ENCODE measurements at regions not wholly inside any gene's neighbourhood (a gene's known extent, or its start where the extent isn't known, plus 50 kb on each side); places are given as distances from the start of the nearest gene placed in this dataset.
"Not testable (repeated sequence)": the region's sequence is repeated elsewhere in the genome, so short reads cannot be mapped to it uniquely, and the experiment has no call there.

DNA sequence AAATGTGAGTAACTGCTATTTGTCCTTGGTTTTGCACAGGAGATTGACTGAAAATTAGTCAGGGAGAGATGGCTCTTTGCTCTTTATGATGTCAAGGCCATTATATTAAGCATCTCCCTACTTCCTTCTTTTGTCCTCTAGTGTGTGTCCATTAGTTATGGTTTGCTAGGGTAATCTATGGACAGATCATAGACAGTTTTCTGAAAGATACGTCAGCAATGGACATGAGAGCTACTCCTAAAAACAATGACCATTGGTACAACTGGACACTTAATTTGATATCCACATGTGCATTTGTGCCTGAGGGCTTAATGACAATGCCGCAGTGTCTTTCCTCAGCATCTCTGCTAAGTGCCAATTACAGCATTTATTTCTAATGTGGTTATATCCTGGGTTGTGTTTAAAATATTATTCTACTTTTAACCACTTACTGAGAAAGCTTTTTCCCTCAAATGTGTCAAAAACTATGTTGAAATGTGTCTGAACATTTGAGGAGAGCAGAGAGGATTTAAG, 218.2 kb upstream of the RFX3 start:
- ATAC-seq (replicated peaks in 6 of 8), result no peak
- in situ Hi-C loops (cut with MboI; ENCODE audit: low pct_unique_long_range_greater_than_20kb in 2 of 9, low sequenced_read_pairs in 9 of 9, unreplicated experiment in 9 of 9), result loop anchor here in 6 of 9 experiments (25.0 kb wide), 5 partner anchors 318 to 618 kb away; no protein-coding TSS in a partner anchor
- WGBS, 10 experiments, result 90 to 100% (median 100%) methylated on average over 1 to 2 of the region's 2 CpGs; no CpG with 5 or more reads in 2 of the 10 experiments

DNA sequence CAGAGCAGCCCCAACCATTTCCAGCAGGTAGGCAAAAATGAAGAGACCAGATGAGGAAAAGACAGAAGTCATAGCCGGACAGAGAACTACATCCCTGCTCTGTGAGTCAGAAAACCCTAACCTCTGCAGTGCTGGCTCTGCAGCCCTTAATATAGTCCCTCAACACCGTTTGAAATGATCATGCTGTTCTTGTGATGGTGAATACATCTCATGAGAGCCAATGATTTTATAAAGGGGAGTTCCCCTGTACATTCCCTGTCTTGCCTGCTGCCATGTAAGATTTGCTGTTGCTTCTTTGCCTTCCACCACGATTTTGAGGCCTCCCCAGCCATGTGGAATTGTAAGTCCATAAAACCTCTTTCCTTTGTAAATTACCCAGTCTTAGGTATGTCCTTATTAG, 216.8 kb upstream of the RFX3 start:
- 37 to 100% (median 60%) methylated on average over 1 to 3 of the region's 3 CpGs; no CpG with 5 or more reads in 5 of the 10 experiments for WGBS, 10 experiments
- no peak for ATAC-seq (replicated peaks in 6 of 8)
- Histone ChIP-seq H3K4me1 (replicated peaks in 1 of 2) (peaks cover 0 to 3% of the 10 kb centered on the region in 2 donors), H3K4me3 (no peak overlapping the region), H3K27ac (no peak overlapping the region)
- in situ Hi-C loops (cut with MboI; ENCODE audit: low pct_unique_long_range_greater_than_20kb in 2 of 9, low sequenced_read_pairs in 9 of 9, unreplicated experiment in 9 of 9), result loop anchor here in 6 of 9 experiments (25.0 kb wide), 5 partner anchors 320 to 620 kb away; no protein-coding TSS in a partner anchor

More for the DNA sequence above, 218.2 kb upstream of the RFX3 start:
- Histone ChIP-seq H3K27ac (no peak overlapping the region), H3K4me3 (no peak overlapping the region), H3K4me1 (replicated peaks in 1 of 2) (peaks cover 0 to 3% of the 10 kb centered on the region in 2 donors)

GRCh38 chr9:3741729-3742128, 215.9 kb upstream of the RFX3 start:
- Histone ChIP-seq H3K4me1 (replicated peaks in 1 of 2) (peaks cover 0 to 3% of the 10 kb centered on the region in 2 donors), H3K4me3 (no peak overlapping the region), H3K27ac (no peak overlapping the region)
- in situ Hi-C loops (cut with MboI; ENCODE audit: low pct_unique_long_range_greater_than_20kb in 2 of 9, low sequenced_read_pairs in 9 of 9, unreplicated experiment in 9 of 9), result loop anchor here in 6 of 9 experiments (25.0 kb wide), 5 partner anchors 321 to 621 kb away; no protein-coding TSS in a partner anchor
- 59 to 100% (median 90%) methylated on average over 2 to 3 of the region's 3 CpGs; no CpG with 5 or more reads in 1 of the 10 experiments for WGBS, 10 experiments
- no peak for ATAC-seq (replicated peaks in 6 of 8)

DNA sequence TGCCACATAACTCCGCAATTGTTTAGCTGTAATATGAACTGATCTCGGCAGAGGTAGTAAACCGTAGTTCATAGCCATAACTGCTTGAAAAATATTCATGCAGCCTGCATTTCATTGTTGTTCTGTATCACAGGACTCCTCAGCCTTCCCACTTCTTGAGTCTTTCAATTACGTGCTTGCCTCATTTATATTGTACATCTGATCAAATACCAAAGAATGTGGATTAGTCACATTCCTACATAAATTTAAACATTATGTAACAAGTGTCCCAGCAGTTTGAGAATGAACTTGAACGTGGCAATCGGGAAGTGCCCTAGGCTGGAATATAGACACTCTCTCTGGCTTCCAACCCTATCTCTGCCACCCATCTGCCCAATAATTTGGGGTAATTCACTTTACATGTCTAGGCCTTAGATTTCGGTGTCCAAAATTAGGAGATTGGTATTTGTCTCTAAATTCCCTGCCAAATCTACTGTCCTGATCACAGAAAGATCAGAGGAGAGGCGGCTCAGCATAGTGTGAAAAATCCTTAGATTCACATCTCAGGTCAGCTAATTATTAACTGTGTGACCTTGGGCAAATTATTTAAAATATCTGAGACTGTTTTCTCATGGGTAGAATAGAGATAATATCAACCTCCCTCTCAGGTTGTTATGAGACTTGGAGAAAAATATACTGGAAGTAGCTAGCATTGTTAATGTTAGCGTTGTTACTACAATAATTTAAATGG, 215.1 kb upstream of the RFX3 start:
- in situ Hi-C loops (cut with MboI; ENCODE audit: low pct_unique_long_range_greater_than_20kb in 2 of 9, low sequenced_read_pairs in 9 of 9, unreplicated experiment in 9 of 9), result loop anchor here in 6 of 9 experiments (25.0 kb wide), 5 partner anchors 321 to 621 kb away; no protein-coding TSS in a partner anchor
- peak in 3 of 8 experiments; percentile 78 to 98 (median 96) for ATAC-seq (replicated peaks in 6 of 8)
- WGBS, 10 experiments, result 31 to 100% (median 89%) methylated on average over 1 to 8 of the region's 9 CpGs

DNA sequence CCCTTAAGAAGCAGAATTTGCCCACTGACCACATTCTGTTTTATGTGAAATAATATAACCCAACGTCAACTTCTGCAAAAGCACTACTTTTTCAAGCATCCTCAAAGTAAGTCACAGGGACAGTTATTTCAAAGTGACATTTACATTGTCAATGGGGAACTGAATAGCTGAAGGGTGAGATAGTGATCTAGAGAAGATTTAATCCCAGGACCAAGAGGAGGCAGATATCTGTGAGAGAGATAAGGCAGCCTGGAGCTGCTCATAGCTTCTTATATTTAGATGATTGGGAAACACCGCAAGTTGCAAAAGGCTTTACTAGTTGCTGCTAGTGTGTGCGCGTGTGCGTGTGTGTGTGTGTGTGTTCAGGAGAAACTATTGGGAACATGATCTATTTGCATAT, 210.4 kb upstream of the RFX3 start:
- in situ Hi-C loops (cut with MboI; ENCODE audit: low pct_unique_long_range_greater_than_20kb in 2 of 9, low sequenced_read_pairs in 9 of 9, unreplicated experiment in 9 of 9), result loop anchor here in 6 of 9 experiments (10.0 to 25.0 kb wide), 6 partner anchors 326 to 626 kb away; no protein-coding TSS in a partner anchor
- Histone ChIP-seq H3K4me1 (replicated peaks in 1 of 2) (peaks cover 6 to 13% of the 10 kb centered on the region in 2 donors), H3K27ac (no peak overlapping the region), H3K4me3 (no peak overlapping the region)
- 62 to 100% (median 75%) methylated on average over 1 to 5 of the region's 5 CpGs; no CpG with 5 or more reads in 2 of the 10 experiments for WGBS, 10 experiments
- no peak for ATAC-seq (replicated peaks in 6 of 8)

More for the DNA sequence above, 215.1 kb upstream of the RFX3 start:
- Histone ChIP-seq H3K4me1 (replicated peaks in 1 of 2) (peaks cover 0 to 3% of the 10 kb centered on the region in 2 donors), H3K27ac (no peak overlapping the region), H3K4me3 (no peak overlapping the region)

DNA sequence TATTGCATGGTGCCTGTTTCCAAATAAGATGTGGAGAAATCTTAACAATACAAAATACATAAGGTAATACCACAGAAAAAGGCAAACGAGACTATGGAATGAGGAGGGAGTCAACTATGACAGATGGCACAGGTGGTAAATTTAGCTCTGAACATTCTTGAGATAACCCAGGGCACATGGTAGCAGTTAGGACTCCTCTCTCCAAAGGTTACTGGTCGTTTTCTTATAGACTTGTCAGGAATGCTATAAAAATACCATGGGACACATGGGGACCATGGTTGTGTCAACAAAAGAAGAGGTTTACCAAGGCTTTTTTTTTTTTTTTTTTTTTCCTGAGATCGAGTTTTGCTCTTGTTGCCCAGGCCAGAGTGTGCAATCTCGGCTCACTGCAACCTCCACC, 209.4 kb upstream of the RFX3 start:
- ATAC-seq (replicated peaks in 6 of 8), result no peak
- WGBS, 10 experiments, result 33 to 100% (median 91%) methylated on average over 1 to 4 of the region's 4 CpGs; no CpG with 5 or more reads in 2 of the 10 experiments
- in situ Hi-C loops (cut with MboI; ENCODE audit: low pct_unique_long_range_greater_than_20kb in 2 of 9, low sequenced_read_pairs in 9 of 9, unreplicated experiment in 9 of 9), result loop anchor here in 6 of 9 experiments (10.0 to 25.0 kb wide), 6 partner anchors 327 to 627 kb away; no protein-coding TSS in a partner anchor
- H3K27ac ChIP-seq, result no peak overlapping the region
- peaks cover 6 to 13% of the 10 kb centered on the region in 2 donors for H3K4me1 ChIP-seq (replicated peaks in 1 of 2)
- no peak overlapping the region for H3K4me3 ChIP-seq

DNA sequence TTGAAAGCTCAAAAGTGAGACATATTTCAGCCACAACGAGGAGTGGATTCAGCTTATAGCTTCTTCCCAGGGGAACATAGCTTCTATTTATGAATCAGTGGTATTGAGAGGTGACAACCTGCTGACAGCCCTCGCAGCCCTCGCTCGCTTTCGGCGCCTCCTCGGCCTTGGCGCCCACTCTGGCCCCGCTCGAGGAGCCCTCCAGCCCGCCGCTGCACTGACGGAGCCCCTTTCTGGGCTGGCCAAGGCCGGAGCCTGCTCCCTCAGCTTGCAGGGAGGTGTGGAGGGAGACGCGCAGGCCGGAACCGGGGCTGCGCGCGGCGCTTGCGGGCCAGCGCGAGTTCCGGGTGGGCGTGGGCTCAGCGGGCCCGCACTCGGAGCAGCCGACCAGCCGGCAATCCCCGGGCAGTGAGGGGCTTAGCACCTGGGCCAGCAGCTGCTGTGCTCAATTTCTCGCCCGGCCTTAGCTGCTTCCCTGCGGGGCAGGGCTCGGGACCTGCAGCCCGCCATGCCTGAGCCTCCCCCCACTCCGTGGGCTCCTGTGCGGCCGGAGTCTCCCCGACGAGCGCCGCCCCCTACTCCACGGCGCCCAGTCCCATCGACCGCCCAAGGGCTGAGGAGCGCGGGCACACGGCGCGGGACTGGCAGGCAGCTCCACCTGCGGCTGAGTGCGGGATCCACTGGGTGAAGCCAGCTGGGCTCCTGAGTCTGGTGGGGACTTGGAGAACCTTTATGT, 207.9 kb upstream of the RFX3 start:
- H3K4me3 ChIP-seq; H3K27ac ChIP-seq; ATAC-seq (replicated peaks in 6 of 8); H3K4me1 ChIP-seq (replicated peaks in 1 of 2): not testable (repeated sequence)
- in situ Hi-C loops (cut with MboI; ENCODE audit: low pct_unique_long_range_greater_than_20kb in 2 of 9, low sequenced_read_pairs in 9 of 9, unreplicated experiment in 9 of 9), result loop anchor here in 6 of 9 experiments (10.0 to 25.0 kb wide), 6 partner anchors 329 to 629 kb away; no protein-coding TSS in a partner anchor
- WGBS, 10 experiments, result 75 to 100% (median 100%) methylated on average over 1 to 5 of the region's 56 CpGs; no CpG with 5 or more reads in 6 of the 10 experiments

- in situ Hi-C loops (cut with MboI; ENCODE audit: low pct_unique_long_range_greater_than_20kb in 2 of 9, low sequenced_read_pairs in 9 of 9, unreplicated experiment in 9 of 9), result loop anchor here in 6 of 9 experiments (10.0 to 25.0 kb wide), 6 partner anchors 329 to 629 kb away; no protein-coding TSS in a partner anchor
- no peak overlapping the region for H3K27ac ChIP-seq
These were observed 207.2 kb upstream of the RFX3 start for GRCh38 chr9:3733039-3733408.

DNA sequence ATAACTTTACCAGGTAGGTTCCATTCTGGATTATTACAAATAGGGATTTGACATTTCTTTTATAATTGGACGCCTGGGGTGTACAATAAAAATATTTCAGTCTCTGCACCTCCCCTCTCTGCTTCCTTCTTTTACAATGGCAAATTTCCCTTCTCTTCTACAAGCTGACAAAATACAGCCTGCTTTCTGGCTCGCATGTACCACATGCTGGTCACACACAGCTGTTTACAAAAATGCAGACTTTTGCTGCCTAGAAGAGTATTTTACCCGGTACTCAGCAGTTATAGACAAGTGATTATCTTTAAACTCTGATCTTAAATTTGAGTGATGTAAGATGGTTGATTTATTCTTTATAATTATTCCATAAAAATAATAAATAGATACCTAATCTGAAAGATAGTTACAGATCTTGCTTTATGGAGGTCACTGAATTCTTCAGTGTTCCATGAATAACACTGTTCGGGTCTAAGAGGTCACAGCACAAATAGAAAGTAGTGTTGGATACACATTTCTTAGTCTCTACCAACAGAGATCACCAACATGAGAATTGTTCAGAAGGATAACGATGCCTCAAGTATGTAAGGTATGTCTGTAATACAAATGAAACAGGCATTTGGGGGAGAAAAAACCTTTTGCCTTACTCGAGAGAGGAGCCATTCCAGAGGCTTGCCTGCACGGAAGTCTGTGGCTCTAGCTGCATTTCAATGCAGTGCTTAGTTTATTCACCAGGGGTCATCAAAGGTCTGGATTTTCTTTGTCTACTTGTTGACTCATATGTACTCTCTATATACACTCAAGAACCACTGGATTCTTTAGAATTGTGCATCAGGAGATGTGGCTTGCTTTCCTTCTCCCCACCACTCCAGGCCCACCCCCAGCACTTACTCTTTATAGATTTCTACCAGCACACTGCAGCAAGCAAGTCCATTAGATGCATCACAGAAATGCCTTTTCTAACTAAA, 206.6 kb upstream of the RFX3 start:
- 19 to 65% (median 54%) methylated on average over 2 to 7 of the region's 7 CpGs for WGBS, 10 experiments

More at GRCh38 chr9:3733039-3733408, 207.2 kb upstream of the RFX3 start:
- Histone ChIP-seq H3K4me1 (replicated peaks in 1 of 2) (peaks cover 6 to 10% of the 10 kb centered on the region in 2 donors), H3K4me3 (no peak overlapping the region)
- ATAC-seq (replicated peaks in 6 of 8), result no peak
- 20 to 90% (median 39%) methylated on average over 1 to 3 of the region's 3 CpGs for WGBS, 10 experiments

GRCh38 chr9:3730511-3730922, 204.7 kb upstream of the RFX3 start:
- 28 to 100% (median 95%) methylated on average over 1 to 2 of the region's 2 CpGs; no CpG with 5 or more reads in 1 of the 10 experiments for WGBS, 10 experiments
- Histone ChIP-seq H3K27ac (no peak overlapping the region), H3K4me1 (replicated peaks in 1 of 2) (peaks cover 6 to 10% of the 10 kb centered on the region in 2 donors), H3K4me3 (no peak overlapping the region)
- in situ Hi-C loops (cut with MboI; ENCODE audit: low pct_unique_long_range_greater_than_20kb in 2 of 9, low sequenced_read_pairs in 9 of 9, unreplicated experiment in 9 of 9), result loop anchor here in 6 of 9 experiments (10.0 to 25.0 kb wide), 6 partner anchors 332 to 632 kb away; no protein-coding TSS in a partner anchor
- ATAC-seq (replicated peaks in 6 of 8), result no peak

More for the DNA sequence above, 206.6 kb upstream of the RFX3 start:
- H3K4me3 ChIP-seq, result no peak overlapping the region
- ATAC-seq (replicated peaks in 6 of 8), result peak; percentile 100
- H3K27ac ChIP-seq, result no peak overlapping the region
- peaks cover 6 to 10% of the 10 kb centered on the region in 2 donors for H3K4me1 ChIP-seq (replicated peaks in 1 of 2)
- in situ Hi-C loops (cut with MboI; ENCODE audit: low pct_unique_long_range_greater_than_20kb in 2 of 9, low sequenced_read_pairs in 9 of 9, unreplicated experiment in 9 of 9), result loop anchor here in 6 of 9 experiments (10.0 to 25.0 kb wide), 6 partner anchors 330 to 630 kb away; no protein-coding TSS in a partner anchor

DNA sequence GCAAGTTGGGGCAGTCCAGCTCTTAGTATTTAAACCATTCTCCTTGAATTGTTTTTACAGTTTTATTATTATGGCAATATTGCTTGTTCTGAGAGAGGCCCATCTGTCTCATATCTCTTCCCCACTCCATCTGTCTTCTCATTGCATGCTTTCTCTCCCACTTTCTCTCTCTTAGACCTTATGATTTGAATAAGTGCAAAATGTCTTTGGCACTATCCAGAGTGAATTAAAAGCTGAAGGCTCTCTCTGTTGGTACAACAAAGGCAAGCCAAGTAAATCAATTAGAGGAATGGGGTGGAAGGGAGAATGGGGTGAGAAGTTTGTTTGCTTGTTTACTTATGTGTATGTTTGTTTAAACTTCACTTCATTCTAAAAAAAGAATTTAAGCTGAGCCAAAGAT, 195.3 kb upstream of the RFX3 start:
- H3K4me1 ChIP-seq (replicated peaks in 1 of 2), result no peaks in the 10 kb centered on the region
- in situ Hi-C loops (cut with MboI; ENCODE audit: low pct_unique_long_range_greater_than_20kb in 2 of 9, low sequenced_read_pairs in 9 of 9, unreplicated experiment in 9 of 9), result loop anchor here in 1 of 9 experiments (25.0 kb wide), 1 partner anchor 259 kb away; no protein-coding TSS in a partner anchor
- H3K27ac ChIP-seq, result no peak overlapping the region

More for the DNA sequence above, 195.3 kb upstream of the RFX3 start:
- no peak for ATAC-seq (replicated peaks in 6 of 8)
- no peak overlapping the region for H3K4me3 ChIP-seq

All from motor neuron (in vitro differentiated cells).